Natural killer cell (primary cell): ENCODE measurements at regions not wholly inside any gene's neighbourhood (a gene's known extent, or its start where the extent isn't known, plus 50 kb on each side); places are given as distances from the start of the nearest gene placed in this dataset.
"Not testable (repeated sequence)": the region's sequence is repeated elsewhere in the genome, so short reads cannot be mapped to it uniquely, and the experiment has no call there.

Source experiments
- ATAC-seq, 3 donors: fragments of 150-1000 bp in 2 of 3; fragments of 200-7000 bp in 1 of 3; cut with Tn5 transposase; 1 replicate in 1 of 3; 2 replicates in 2 of 3; pipeline ENCODE4 v1.10.0; 2021; ENCODE audit warnings: mild to moderate bottlenecking in 2 of 3, moderate library complexity in 2 of 3
- DNase-seq, 2 donors: peaks; one replicate each; pipeline versions ENCODE4 v3.0.0 to v3.0.0-alpha.2; 2013 to 2021; ENCODE audit warnings: mixed read lengths in 1 of 2
- H3K27ac ChIP-seq: one replicate; pipeline ENCODE4 v1.5.1; 2013; ENCODE audit warnings: mild to moderate bottlenecking, low read length
- H3K27me3 ChIP-seq: one replicate; pipeline ENCODE4 v1.6.1; 2013; ENCODE audit warnings: low read length; ENCODE audit not compliant: control insufficient read depth, insufficient read depth
- H3K36me3 ChIP-seq: one replicate; pipeline ENCODE4 v1.6.1; 2013; ENCODE audit warnings: low read length; ENCODE audit not compliant: control insufficient read depth, insufficient read depth
- H3K4me1 ChIP-seq: one replicate; pipeline ENCODE4 v1.6.1; 2013; ENCODE audit warnings: low read length; ENCODE audit not compliant: control insufficient read depth, insufficient read depth
- H3K4me3 ChIP-seq: one replicate; pipeline ENCODE4 v1.5.1; 2013; ENCODE audit warnings: low read length
- H3K9me3 ChIP-seq: one replicate; pipeline ENCODE4 v1.6.1; 2013; ENCODE audit warnings: low read length; ENCODE audit not compliant: control insufficient read depth, insufficient read depth
- H3K27ac Mint-ChIP-seq, 2 donors: one replicate each; pipeline ENCODE4 v1.8.0; 2022; ENCODE audit warnings: mild to moderate bottlenecking in 2 of 2, mixed read lengths in 2 of 2, moderate library complexity in 1 of 2
- H3K27me3 Mint-ChIP-seq, 2 donors: one replicate each; pipeline ENCODE4 v1.8.0; 2022; ENCODE audit warnings: low read depth in 2 of 2, mixed read lengths in 2 of 2
- H3K36me3 Mint-ChIP-seq: one replicate; pipeline ENCODE4 v1.8.0; 2022; ENCODE audit warnings: mixed read lengths
- H3K4me1 Mint-ChIP-seq, 2 donors: one replicate each; pipeline ENCODE4 v1.8.0; 2022; ENCODE audit warnings: mixed read lengths in 2 of 2
- H3K4me3 Mint-ChIP-seq: one replicate; pipeline ENCODE4 v1.8.0; 2022; ENCODE audit warnings: mild to moderate bottlenecking, moderate library complexity, mixed read lengths
- H3K9me3 Mint-ChIP-seq, 2 donors: one replicate each; pipeline ENCODE4 v1.8.0; 2022; ENCODE audit warnings: mixed read lengths in 2 of 2
- WGBS: methylation state at CpG from one replicate; pipeline ENCODE4 v1.1.7; 2013; ENCODE audit warnings: missing lambda C conversion rate; ENCODE audit not compliant: insufficient coverage; 5-methylcytosine and 5-hydroxymethylcytosine counted together
- intact Hi-C: fragments of 100-400 bp; cut with micrococcal nuclease; formaldehyde crosslinking; loops from one replicate; pipeline ENCODE4 v1.14.2; 2022
- TF ChIP-seq, protein P1 (sequence below): fragments of 200-600 bp; IDR thresholded peaks from one replicate; pipeline ENCODE4 v1.8.0; 2022; ENCODE audit warnings: antibody characterized with exemption

DNA sequence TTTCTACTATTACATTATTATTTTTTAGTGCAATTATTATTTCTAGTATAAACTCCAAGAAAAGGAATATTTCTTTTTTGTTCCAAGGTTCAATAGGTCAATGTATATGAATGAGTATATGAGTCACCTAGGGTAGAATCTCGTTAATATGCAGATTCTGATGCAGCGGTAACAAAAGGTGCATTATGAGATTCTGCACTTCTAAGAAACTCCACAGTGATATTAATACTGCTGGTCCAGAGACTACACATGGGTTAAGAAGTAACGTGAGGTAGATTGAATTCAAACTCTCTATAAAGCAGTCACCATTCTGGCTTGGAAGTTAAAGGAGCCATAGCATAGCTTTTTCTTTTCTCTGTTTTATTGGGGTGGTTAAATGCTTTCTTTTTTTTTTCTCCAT lies 596.2 kb upstream of the TBL1XR1 start:
- peaks cover 0 to 3% of the 10 kb centered on the region in 2 donors for H3K9me3 Mint-ChIP-seq
- no peaks in the 10 kb centered on the region for H3K4me1 Mint-ChIP-seq
- Histone ChIP-seq H3K36me3 (no peaks in the 10 kb centered on the region), H3K27ac (no peak overlapping the region), H3K9me3 (no peaks in the 10 kb centered on the region), H3K27me3 (no peaks in the 10 kb centered on the region), H3K4me3 (no peak overlapping the region), H3K4me1 (no peaks in the 10 kb centered on the region)
- ATAC-seq (no peak), DNase-seq (no peak)
- H3K36me3 Mint-ChIP-seq = peaks cover 7% of the 10 kb centered on the region
- WGBS = 93% methylated on average over 2 of the region's 3 CpGs
- TF ChIP-seq, protein P1, sequence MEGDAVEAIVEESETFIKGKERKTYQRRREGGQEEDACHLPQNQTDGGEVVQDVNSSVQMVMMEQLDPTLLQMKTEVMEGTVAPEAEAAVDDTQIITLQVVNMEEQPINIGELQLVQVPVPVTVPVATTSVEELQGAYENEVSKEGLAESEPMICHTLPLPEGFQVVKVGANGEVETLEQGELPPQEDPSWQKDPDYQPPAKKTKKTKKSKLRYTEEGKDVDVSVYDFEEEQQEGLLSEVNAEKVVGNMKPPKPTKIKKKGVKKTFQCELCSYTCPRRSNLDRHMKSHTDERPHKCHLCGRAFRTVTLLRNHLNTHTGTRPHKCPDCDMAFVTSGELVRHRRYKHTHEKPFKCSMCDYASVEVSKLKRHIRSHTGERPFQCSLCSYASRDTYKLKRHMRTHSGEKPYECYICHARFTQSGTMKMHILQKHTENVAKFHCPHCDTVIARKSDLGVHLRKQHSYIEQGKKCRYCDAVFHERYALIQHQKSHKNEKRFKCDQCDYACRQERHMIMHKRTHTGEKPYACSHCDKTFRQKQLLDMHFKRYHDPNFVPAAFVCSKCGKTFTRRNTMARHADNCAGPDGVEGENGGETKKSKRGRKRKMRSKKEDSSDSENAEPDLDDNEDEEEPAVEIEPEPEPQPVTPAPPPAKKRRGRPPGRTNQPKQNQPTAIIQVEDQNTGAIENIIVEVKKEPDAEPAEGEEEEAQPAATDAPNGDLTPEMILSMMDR = no peak
- intact Hi-C loops = no loop called here
- H3K27ac Mint-ChIP-seq = no peak overlapping the region
- peaks cover 3 to 6% of the 10 kb centered on the region in 2 donors for H3K27me3 Mint-ChIP-seq
- H3K4me3 Mint-ChIP-seq = no peak overlapping the region

DNA sequence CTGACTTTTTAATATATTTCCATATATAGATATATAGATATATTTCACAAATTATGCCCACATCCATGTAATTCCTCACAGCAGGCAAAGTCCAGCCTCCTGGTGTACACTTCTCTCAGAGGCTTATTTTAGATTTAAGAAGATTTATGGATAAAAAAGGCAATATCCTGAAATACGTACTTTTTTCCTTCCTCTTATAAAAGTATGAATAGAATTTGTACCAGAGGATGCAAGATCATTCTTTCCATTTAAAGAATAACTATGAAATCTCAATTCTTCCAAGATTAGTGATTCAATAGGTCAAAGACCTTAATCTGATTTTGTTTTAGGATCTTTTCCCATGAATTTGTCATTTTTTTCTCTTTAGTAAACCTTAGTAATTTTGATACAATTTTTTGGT lies 597.9 kb upstream of the TBL1XR1 start:
- H3K4me3 Mint-ChIP-seq = no peak overlapping the region
- H3K36me3 Mint-ChIP-seq = peaks cover 2% of the 10 kb centered on the region
- peaks cover 4 to 7% of the 10 kb centered on the region in 2 donors for H3K4me1 Mint-ChIP-seq
- peaks cover 3 to 6% of the 10 kb centered on the region in 2 donors for H3K27me3 Mint-ChIP-seq
- intact Hi-C loops = no loop called here
- DNase-seq (no peak), ATAC-seq (no peak)
- Histone ChIP-seq H3K27me3 (no peaks in the 10 kb centered on the region), H3K9me3 (no peaks in the 10 kb centered on the region), H3K4me1 (no peaks in the 10 kb centered on the region), H3K4me3 (no peak overlapping the region), H3K27ac (no peak overlapping the region), H3K36me3 (no peaks in the 10 kb centered on the region)
- H3K27ac Mint-ChIP-seq = no peak overlapping the region
- TF ChIP-seq, protein P1 = no peak
- peaks cover 0 to 3% of the 10 kb centered on the region in 2 donors for H3K9me3 Mint-ChIP-seq
- WGBS = no CpG with 5 or more reads among the region's 1 CpG

DNA sequence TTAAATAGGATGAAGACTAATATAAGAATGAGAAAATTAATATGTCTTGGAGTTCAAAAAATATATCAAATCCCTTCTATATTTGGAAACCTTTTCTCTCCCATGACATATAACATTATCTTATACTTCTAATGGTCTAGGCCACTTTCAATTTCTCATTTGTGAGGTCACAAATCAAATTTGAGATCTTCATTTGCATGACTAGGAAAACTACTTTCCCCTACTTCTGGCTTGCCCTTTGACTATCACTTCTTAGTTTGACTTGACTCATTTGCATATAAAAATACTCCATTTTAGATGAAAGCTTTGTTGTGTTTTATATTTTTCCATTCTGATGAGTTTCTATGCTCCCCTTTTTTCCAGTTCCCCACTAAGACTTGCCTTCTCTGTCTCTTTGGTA lies 598.6 kb upstream of the TBL1XR1 start:
- intact Hi-C loops = no loop called here
- no peak overlapping the region for H3K4me3 Mint-ChIP-seq
- peaks cover 0 to 3% of the 10 kb centered on the region in 2 donors for H3K9me3 Mint-ChIP-seq
- Histone ChIP-seq H3K4me3 (no peak overlapping the region), H3K27ac (no peak overlapping the region), H3K27me3 (no peaks in the 10 kb centered on the region), H3K9me3 (no peaks in the 10 kb centered on the region), H3K4me1 (no peaks in the 10 kb centered on the region), H3K36me3 (no peaks in the 10 kb centered on the region)
- peaks cover 8 to 10% of the 10 kb centered on the region in 2 donors for H3K4me1 Mint-ChIP-seq
- ATAC-seq = no peak
- H3K27me3 Mint-ChIP-seq = peaks cover 3 to 6% of the 10 kb centered on the region in 2 donors
- no peak for DNase-seq
- TF ChIP-seq, protein P1 = no peak
- no peaks in the 10 kb centered on the region for H3K36me3 Mint-ChIP-seq
- no peak overlapping the region for H3K27ac Mint-ChIP-seq

DNA sequence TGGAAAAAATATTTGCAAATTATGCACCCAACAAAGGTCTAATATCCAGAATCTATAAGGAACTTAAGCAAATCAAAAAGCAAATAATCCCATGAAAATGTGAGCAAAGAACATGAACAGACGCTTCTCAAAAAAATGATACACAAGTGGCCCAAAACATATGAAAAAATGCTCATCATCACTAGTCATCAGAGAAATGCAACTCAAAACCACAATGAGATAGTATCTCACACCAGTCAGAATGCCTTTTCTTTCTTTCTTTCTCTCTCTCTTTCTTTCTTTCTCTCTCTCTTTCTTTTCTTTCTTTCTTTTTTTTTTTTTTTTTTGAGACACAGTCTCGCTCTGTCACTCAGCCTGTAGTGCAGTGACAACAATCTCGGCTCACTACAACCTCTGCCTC lies 602.9 kb upstream of the TBL1XR1 start:
- intact Hi-C loops, H3K4me1 ChIP-seq, H3K9me3 ChIP-seq, H3K4me3 ChIP-seq, H3K36me3 ChIP-seq, ATAC-seq, H3K27ac ChIP-seq, DNase-seq, H3K27ac Mint-ChIP-seq, H3K27me3 Mint-ChIP-seq, H3K36me3 Mint-ChIP-seq, H3K27me3 ChIP-seq, H3K9me3 Mint-ChIP-seq: not testable (repeated sequence)
- peak overlapping the region; percentile 49 for H3K4me3 Mint-ChIP-seq
- 85% methylated on average over 3 of the region's 3 CpGs for WGBS
- peaks cover 8 to 13% of the 10 kb centered on the region in 2 donors for H3K4me1 Mint-ChIP-seq
